ENCODE measurements at regions not wholly inside any gene's neighbourhood (a gene's known extent, or its start where the extent isn't known, plus 50 kb on each side); places are given as distances from the start of the nearest gene placed in this dataset.

GRCh38 chr21:38958323-38958705 is 152.6 kb downstream of the ETS2 start:
- Mint-ChIP-seq H3K4me1 (ENCODE audit: unreplicated experiment) (peaks cover 47% of the 10 kb centered on the region), H3K9me3 (ENCODE audit: unreplicated experiment) (peaks cover 4% of the 10 kb centered on the region), H3K27ac (ENCODE audit: unreplicated experiment) (no peak overlapping the region), H3K27me3 (ENCODE audit: unreplicated experiment) (peaks cover 9% of the 10 kb centered on the region), H3K36me3 (ENCODE audit: low read depth, unreplicated experiment) (peaks cover 12% of the 10 kb centered on the region), H3K4me3 (ENCODE audit: unreplicated experiment) (no peak overlapping the region)
- DNase-seq (ENCODE audit: low spot score): no peak
- TF ChIP-seq CTCF (IDR thresholded peaks at IDR 0.05; ENCODE audit: unreplicated experiment): no peak

- H3K9me3 Mint-ChIP-seq (ENCODE audit: unreplicated experiment): peaks cover 4% of the 10 kb centered on the region
- no peak for TF ChIP-seq CTCF (IDR thresholded peaks at IDR 0.05; ENCODE audit: unreplicated experiment)
- DNase-seq (ENCODE audit: low spot score): no peak
- peaks cover 47% of the 10 kb centered on the region for H3K4me1 Mint-ChIP-seq (ENCODE audit: unreplicated experiment)
- H3K36me3 Mint-ChIP-seq (ENCODE audit: low read depth, unreplicated experiment): peaks cover 9% of the 10 kb centered on the region
- no peak overlapping the region for H3K27ac Mint-ChIP-seq (ENCODE audit: unreplicated experiment)
- H3K4me3 Mint-ChIP-seq (ENCODE audit: unreplicated experiment): no peak overlapping the region
- H3K27me3 Mint-ChIP-seq (ENCODE audit: unreplicated experiment): peaks cover 8% of the 10 kb centered on the region
These were observed 152.0 kb downstream of the ETS2 start for GRCh38 chr21:38957575-38958322.

- Mint-ChIP-seq H3K36me3 (ENCODE audit: low read depth, unreplicated experiment) (peaks cover 4% of the 10 kb centered on the region), H3K4me3 (ENCODE audit: unreplicated experiment) (no peak overlapping the region), H3K9me3 (ENCODE audit: unreplicated experiment) (peaks cover 4% of the 10 kb centered on the region), H3K27me3 (ENCODE audit: unreplicated experiment) (peaks cover 6% of the 10 kb centered on the region), H3K4me1 (ENCODE audit: unreplicated experiment) (peaks cover 47% of the 10 kb centered on the region), H3K27ac (ENCODE audit: unreplicated experiment) (no peak overlapping the region)
- no peak for DNase-seq (ENCODE audit: low spot score)
- no peak for TF ChIP-seq CTCF (IDR thresholded peaks at IDR 0.05; ENCODE audit: unreplicated experiment)
These were observed 151.3 kb downstream of the ETS2 start for GRCh38 chr21:38956856-38957571.

- peaks cover 2% of the 10 kb centered on the region for H3K27me3 Mint-ChIP-seq (ENCODE audit: unreplicated experiment)
- no peaks in the 10 kb centered on the region for H3K9me3 Mint-ChIP-seq (ENCODE audit: unreplicated experiment)
- no peak for TF ChIP-seq CTCF (IDR thresholded peaks at IDR 0.05; ENCODE audit: unreplicated experiment)
- H3K36me3 Mint-ChIP-seq (ENCODE audit: low read depth, unreplicated experiment): no peaks in the 10 kb centered on the region
- no peak for DNase-seq (ENCODE audit: low spot score)
- H3K4me1 Mint-ChIP-seq (ENCODE audit: unreplicated experiment): peaks cover 45% of the 10 kb centered on the region
- H3K4me3 Mint-ChIP-seq (ENCODE audit: unreplicated experiment): no peak overlapping the region
- no peak overlapping the region for H3K27ac Mint-ChIP-seq (ENCODE audit: unreplicated experiment)
These were observed 150.8 kb downstream of the ETS2 start for GRCh38 chr21:38956521-38956855.

- Mint-ChIP-seq H3K9me3 (ENCODE audit: unreplicated experiment) (no peaks in the 10 kb centered on the region), H3K4me1 (ENCODE audit: unreplicated experiment) (peaks cover 45% of the 10 kb centered on the region), H3K27me3 (ENCODE audit: unreplicated experiment) (peaks cover 2% of the 10 kb centered on the region), H3K36me3 (ENCODE audit: low read depth, unreplicated experiment) (no peaks in the 10 kb centered on the region), H3K27ac (ENCODE audit: unreplicated experiment) (no peak overlapping the region), H3K4me3 (ENCODE audit: unreplicated experiment) (no peak overlapping the region)
- no peak for TF ChIP-seq CTCF (IDR thresholded peaks at IDR 0.05; ENCODE audit: unreplicated experiment)
- no peak for DNase-seq (ENCODE audit: low spot score)
These were observed 150.3 kb downstream of the ETS2 start for GRCh38 chr21:38956007-38956406.
